ENCODE measurements at regions not wholly inside any gene's neighbourhood (a gene's known extent, or its start where the extent isn't known, plus 50 kb on each side); places are given as distances from the start of the nearest gene placed in this dataset.

GRCh38 chr12:132429602-132429945 lies 60.4 kb upstream of the FBRSL1 start:
- no peaks in the 10 kb centered on the region for H3K27me3 Mint-ChIP-seq
- intact Hi-C loops (cut with micrococcal nuclease): no loop called here
- peak overlapping the region; percentile 78 for H3K4me3 Mint-ChIP-seq
- H3K27ac Mint-ChIP-seq: no peak overlapping the region
- H3K36me3 Mint-ChIP-seq (ENCODE audit: low read depth): no peaks in the 10 kb centered on the region
- no peak for DNase-seq
- H3K4me1 Mint-ChIP-seq: peaks cover 17% of the 10 kb centered on the region
- H3K9me3 Mint-ChIP-seq: peaks cover 6% of the 10 kb centered on the region

- no peak for DNase-seq
- H3K36me3 Mint-ChIP-seq (ENCODE audit: low read depth): no peaks in the 10 kb centered on the region
- peaks cover 17% of the 10 kb centered on the region for H3K4me1 Mint-ChIP-seq
- no peak overlapping the region for H3K4me3 Mint-ChIP-seq
- no peaks in the 10 kb centered on the region for H3K27me3 Mint-ChIP-seq
- H3K27ac Mint-ChIP-seq: no peak overlapping the region
- intact Hi-C loops (cut with micrococcal nuclease): no loop called here
- peaks cover 6% of the 10 kb centered on the region for H3K9me3 Mint-ChIP-seq
Measured at GRCh38 chr12:132428936-132429601, 60.9 kb upstream of the FBRSL1 start.

- no peak overlapping the region for H3K27ac Mint-ChIP-seq
- no peak for DNase-seq
- intact Hi-C loops (cut with micrococcal nuclease): no loop called here
- H3K4me1 Mint-ChIP-seq: peaks cover 16% of the 10 kb centered on the region
- H3K36me3 Mint-ChIP-seq (ENCODE audit: low read depth): no peaks in the 10 kb centered on the region
- H3K9me3 Mint-ChIP-seq: peaks cover 6% of the 10 kb centered on the region
- H3K27me3 Mint-ChIP-seq: no peaks in the 10 kb centered on the region
- no peak overlapping the region for H3K4me3 Mint-ChIP-seq
Measured at GRCh38 chr12:132427999-132428935, 61.7 kb upstream of the FBRSL1 start.

- no peaks in the 10 kb centered on the region for H3K36me3 Mint-ChIP-seq (ENCODE audit: low read depth)
- peaks cover 4% of the 10 kb centered on the region for H3K27me3 Mint-ChIP-seq
- peaks cover 18% of the 10 kb centered on the region for H3K4me1 Mint-ChIP-seq
- H3K27ac Mint-ChIP-seq: no peak overlapping the region
- DNase-seq: no peak
- peaks cover 6% of the 10 kb centered on the region for H3K9me3 Mint-ChIP-seq
- intact Hi-C loops (cut with micrococcal nuclease): no loop called here
- no peak overlapping the region for H3K4me3 Mint-ChIP-seq
Measured at GRCh38 chr12:132427174-132427768, 62.7 kb upstream of the FBRSL1 start.

- peaks cover 6% of the 10 kb centered on the region for H3K9me3 Mint-ChIP-seq
Measured at GRCh38 chr12:132426349-132427173, 63.4 kb upstream of the FBRSL1 start.

GRCh38 chr12:132424811-132425210 lies 65.1 kb upstream of the FBRSL1 start:
- no peak overlapping the region for H3K4me3 Mint-ChIP-seq
- H3K4me1 Mint-ChIP-seq: peaks cover 11% of the 10 kb centered on the region
- no peaks in the 10 kb centered on the region for H3K36me3 Mint-ChIP-seq (ENCODE audit: low read depth)
- H3K9me3 Mint-ChIP-seq: peaks cover 6% of the 10 kb centered on the region
- intact Hi-C loops (cut with micrococcal nuclease): no loop called here
- H3K27me3 Mint-ChIP-seq: peaks cover 9% of the 10 kb centered on the region
- no peak for DNase-seq
- no peak overlapping the region for H3K27ac Mint-ChIP-seq

More at GRCh38 chr12:132426349-132427173, 63.4 kb upstream of the FBRSL1 start:
- DNase-seq: no peak
- intact Hi-C loops (cut with micrococcal nuclease): no loop called here
- peaks cover 18% of the 10 kb centered on the region for H3K4me1 Mint-ChIP-seq
- no peak overlapping the region for H3K27ac Mint-ChIP-seq
- H3K27me3 Mint-ChIP-seq: peaks cover 7% of the 10 kb centered on the region
- no peak overlapping the region for H3K4me3 Mint-ChIP-seq
- no peaks in the 10 kb centered on the region for H3K36me3 Mint-ChIP-seq (ENCODE audit: low read depth)

GRCh38 chr12:132423820-132424645 lies 65.9 kb upstream of the FBRSL1 start:
- H3K9me3 Mint-ChIP-seq: peaks cover 6% of the 10 kb centered on the region
- H3K4me3 Mint-ChIP-seq: no peak overlapping the region
- intact Hi-C loops (cut with micrococcal nuclease): no loop called here
- no peaks in the 10 kb centered on the region for H3K36me3 Mint-ChIP-seq (ENCODE audit: low read depth)
- no peak for DNase-seq
- peaks cover 6% of the 10 kb centered on the region for H3K4me1 Mint-ChIP-seq
- no peak overlapping the region for H3K27ac Mint-ChIP-seq
- H3K27me3 Mint-ChIP-seq: peaks cover 12% of the 10 kb centered on the region

GRCh38 chr12:132423251-132423819 lies 66.6 kb upstream of the FBRSL1 start:
- no peak overlapping the region for H3K4me3 Mint-ChIP-seq
- DNase-seq: no peak

GRCh38 chr12:132422381-132423043 lies 67.4 kb upstream of the FBRSL1 start:
- H3K36me3 Mint-ChIP-seq (ENCODE audit: low read depth): no peaks in the 10 kb centered on the region
- peaks cover 5% of the 10 kb centered on the region for H3K4me1 Mint-ChIP-seq
- intact Hi-C loops (cut with micrococcal nuclease): no loop called here
- H3K27ac Mint-ChIP-seq: no peak overlapping the region
- no peak overlapping the region for H3K4me3 Mint-ChIP-seq
- peaks cover 12% of the 10 kb centered on the region for H3K27me3 Mint-ChIP-seq
- no peak for DNase-seq
- peaks cover 6% of the 10 kb centered on the region for H3K9me3 Mint-ChIP-seq

More at GRCh38 chr12:132423251-132423819, 66.6 kb upstream of the FBRSL1 start:
- Mint-ChIP-seq H3K9me3 (peaks cover 6% of the 10 kb centered on the region), H3K27me3 (peaks cover 12% of the 10 kb centered on the region), H3K36me3 (ENCODE audit: low read depth) (no peaks in the 10 kb centered on the region), H3K27ac (no peak overlapping the region), H3K4me1 (peaks cover 5% of the 10 kb centered on the region)
- intact Hi-C loops (cut with micrococcal nuclease): no loop called here

GRCh38 chr12:132422040-132422380 lies 67.9 kb upstream of the FBRSL1 start:
- H3K9me3 Mint-ChIP-seq: peaks cover 6% of the 10 kb centered on the region
- H3K36me3 Mint-ChIP-seq (ENCODE audit: low read depth): no peaks in the 10 kb centered on the region
- intact Hi-C loops (cut with micrococcal nuclease): no loop called here
- H3K27ac Mint-ChIP-seq: no peak overlapping the region
- no peak overlapping the region for H3K4me3 Mint-ChIP-seq
- H3K4me1 Mint-ChIP-seq: peaks cover 5% of the 10 kb centered on the region
- DNase-seq: no peak
- H3K27me3 Mint-ChIP-seq: peaks cover 12% of the 10 kb centered on the region

GRCh38 chr12:132419631-132420246 lies 70.2 kb upstream of the FBRSL1 start:
- Mint-ChIP-seq H3K9me3 (no peaks in the 10 kb centered on the region), H3K4me1 (peaks cover 5% of the 10 kb centered on the region), H3K36me3 (ENCODE audit: low read depth) (no peaks in the 10 kb centered on the region), H3K4me3 (no peak overlapping the region), H3K27me3 (peaks cover 12% of the 10 kb centered on the region), H3K27ac (no peak overlapping the region)
- intact Hi-C loops (cut with micrococcal nuclease): no loop called here
- DNase-seq: no peak

- no peak overlapping the region for H3K27ac Mint-ChIP-seq
- H3K4me1 Mint-ChIP-seq: peaks cover 5% of the 10 kb centered on the region
- no peak overlapping the region for H3K4me3 Mint-ChIP-seq
- H3K36me3 Mint-ChIP-seq (ENCODE audit: low read depth): no peaks in the 10 kb centered on the region
- intact Hi-C loops (cut with micrococcal nuclease): no loop called here
- H3K27me3 Mint-ChIP-seq: peaks cover 12% of the 10 kb centered on the region
- DNase-seq: no peak
- no peaks in the 10 kb centered on the region for H3K9me3 Mint-ChIP-seq
Measured at GRCh38 chr12:132418393-132418925, 71.5 kb upstream of the FBRSL1 start.
